ENCODE measurements at regions not wholly inside any gene's neighbourhood (a gene's known extent, or its start where the extent isn't known, plus 50 kb on each side); places are given as distances from the start of the nearest gene placed in this dataset.

DNA sequence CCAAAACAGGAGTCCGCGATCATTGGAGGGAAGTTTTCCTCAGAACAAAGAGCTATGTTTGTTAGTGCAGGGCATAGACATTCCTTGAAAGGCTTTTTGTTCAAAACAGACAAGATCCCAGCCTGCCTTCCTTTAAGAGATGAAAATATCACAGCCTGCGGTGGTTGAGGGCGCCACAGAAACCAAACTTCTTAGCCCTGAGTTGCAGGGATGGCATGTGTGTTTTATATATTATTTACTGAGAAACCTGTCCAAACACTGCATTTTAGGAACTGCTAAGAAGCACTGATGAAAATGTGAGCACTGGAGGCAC, 57.5 kb upstream of the TMEM178A start:
- TF ChIP-seq, protein P1, sequence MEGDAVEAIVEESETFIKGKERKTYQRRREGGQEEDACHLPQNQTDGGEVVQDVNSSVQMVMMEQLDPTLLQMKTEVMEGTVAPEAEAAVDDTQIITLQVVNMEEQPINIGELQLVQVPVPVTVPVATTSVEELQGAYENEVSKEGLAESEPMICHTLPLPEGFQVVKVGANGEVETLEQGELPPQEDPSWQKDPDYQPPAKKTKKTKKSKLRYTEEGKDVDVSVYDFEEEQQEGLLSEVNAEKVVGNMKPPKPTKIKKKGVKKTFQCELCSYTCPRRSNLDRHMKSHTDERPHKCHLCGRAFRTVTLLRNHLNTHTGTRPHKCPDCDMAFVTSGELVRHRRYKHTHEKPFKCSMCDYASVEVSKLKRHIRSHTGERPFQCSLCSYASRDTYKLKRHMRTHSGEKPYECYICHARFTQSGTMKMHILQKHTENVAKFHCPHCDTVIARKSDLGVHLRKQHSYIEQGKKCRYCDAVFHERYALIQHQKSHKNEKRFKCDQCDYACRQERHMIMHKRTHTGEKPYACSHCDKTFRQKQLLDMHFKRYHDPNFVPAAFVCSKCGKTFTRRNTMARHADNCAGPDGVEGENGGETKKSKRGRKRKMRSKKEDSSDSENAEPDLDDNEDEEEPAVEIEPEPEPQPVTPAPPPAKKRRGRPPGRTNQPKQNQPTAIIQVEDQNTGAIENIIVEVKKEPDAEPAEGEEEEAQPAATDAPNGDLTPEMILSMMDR (conservative IDR thresholded peaks at IDR 0.05; ENCODE audit: low read length) = no peak
- TF ChIP-seq EZH2phosphoT487 (IDR thresholded peaks at IDR 0.05; ENCODE audit: borderline replicate concordance, low read depth, low read length) = no peak
